ENCODE measurements at regions not wholly inside any gene's neighbourhood (a gene's known extent, or its start where the extent isn't known, plus 50 kb on each side); places are given as distances from the start of the nearest gene placed in this dataset.

DNA sequence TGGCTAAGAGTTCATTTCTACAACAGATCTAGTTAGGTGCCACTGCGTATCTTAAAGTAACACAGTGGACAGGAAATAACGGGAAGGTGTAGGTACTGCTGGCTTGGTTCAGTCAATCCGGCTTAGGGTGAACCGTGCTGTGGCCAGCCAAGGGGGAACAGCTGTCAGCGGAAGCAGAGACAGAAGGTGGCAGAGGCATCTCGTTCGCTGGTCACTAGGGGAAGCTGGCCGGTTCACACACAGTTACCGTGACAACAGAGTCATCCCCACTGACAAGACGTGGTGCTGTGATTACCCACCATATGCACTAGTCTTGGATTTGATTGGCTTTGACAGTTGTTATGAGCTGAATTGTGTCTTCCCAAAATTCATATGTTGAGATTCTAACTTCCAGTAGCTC is 58.8 kb upstream of the HDAC4 start:
- DNase-seq, result no peak

DNA sequence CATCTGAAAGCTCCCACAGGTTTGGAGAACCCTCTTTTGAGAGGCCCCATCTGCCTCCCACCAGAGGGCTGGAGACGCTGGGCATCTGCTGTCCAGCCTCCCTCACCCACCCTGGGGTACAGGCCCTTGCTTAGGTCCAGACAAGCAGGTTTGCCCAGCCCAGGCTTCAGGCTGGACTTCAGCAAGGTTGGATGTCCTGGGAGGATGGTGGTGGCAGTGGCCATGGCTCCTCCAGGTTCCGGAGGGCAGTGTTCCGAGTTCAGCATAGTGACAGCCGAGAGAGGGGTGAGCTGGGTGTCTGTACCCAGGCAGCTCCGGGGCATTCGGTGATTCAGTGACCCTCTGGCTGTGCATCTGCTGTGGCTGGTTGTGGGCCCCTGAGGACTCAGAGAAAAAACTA is 58.2 kb upstream of the HDAC4 start:
- no peak for DNase-seq

DNA sequence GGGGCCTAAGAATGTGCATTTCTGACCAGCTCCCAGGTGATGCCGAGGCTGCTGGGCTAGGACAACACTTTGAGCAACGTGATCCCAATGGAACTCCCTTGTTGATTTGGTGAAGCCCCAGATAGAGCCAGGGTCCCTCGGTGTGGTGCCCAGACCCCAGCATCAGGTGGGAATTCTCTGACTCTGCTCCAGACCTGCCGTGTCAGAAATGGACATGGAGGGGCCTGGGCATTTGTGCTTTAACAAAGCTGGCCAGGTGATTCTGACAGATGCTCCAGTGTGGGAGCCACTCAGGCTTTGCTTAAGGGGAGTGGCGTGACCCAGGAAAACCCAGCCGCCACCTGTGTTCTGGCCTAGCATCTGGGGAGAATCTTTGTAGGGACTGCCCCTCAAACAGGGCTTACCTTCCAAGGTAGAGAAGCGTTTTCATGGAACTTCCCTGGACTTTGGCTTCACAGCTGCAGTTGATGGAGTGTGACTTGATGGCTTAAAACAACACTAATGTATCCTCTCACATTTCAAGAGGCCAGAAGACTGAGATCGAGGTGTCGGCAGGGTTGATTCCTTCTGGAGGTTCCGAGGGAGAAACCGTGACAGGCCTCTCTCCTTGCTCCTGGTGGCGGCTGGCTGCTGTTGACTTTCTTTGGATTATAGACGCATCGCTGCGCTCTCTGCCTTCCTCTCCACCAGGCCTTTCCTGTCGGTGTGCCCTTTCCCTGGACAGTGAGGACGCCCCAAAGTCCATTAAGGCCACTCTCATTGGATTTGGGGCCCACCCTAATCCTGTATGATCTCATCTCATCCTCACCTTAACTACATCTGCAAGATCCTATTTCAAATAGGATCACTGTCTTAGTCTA is 57.0 kb upstream of the HDAC4 start:
- no peak for DNase-seq

DNA sequence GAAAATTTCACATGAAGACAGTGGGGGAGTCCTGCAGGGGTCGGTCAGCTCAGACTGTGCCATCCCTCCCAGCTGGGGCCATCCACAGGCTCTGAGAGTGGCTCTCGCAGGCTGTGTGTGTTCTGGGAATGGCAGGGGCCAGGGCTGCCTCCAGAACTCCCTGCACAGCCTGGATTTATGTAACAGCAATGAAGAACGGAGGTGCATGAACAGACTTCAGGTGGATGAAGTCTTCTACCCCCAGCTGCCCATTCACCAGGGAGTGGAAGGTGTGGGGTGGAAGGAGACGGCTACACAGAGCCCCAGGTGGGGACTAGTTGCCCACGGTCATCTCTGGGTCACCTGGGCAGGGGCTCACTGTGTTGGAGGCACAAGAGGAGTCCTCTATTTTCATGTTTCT is 56.1 kb upstream of the HDAC4 start:
- no peak for DNase-seq

DNA sequence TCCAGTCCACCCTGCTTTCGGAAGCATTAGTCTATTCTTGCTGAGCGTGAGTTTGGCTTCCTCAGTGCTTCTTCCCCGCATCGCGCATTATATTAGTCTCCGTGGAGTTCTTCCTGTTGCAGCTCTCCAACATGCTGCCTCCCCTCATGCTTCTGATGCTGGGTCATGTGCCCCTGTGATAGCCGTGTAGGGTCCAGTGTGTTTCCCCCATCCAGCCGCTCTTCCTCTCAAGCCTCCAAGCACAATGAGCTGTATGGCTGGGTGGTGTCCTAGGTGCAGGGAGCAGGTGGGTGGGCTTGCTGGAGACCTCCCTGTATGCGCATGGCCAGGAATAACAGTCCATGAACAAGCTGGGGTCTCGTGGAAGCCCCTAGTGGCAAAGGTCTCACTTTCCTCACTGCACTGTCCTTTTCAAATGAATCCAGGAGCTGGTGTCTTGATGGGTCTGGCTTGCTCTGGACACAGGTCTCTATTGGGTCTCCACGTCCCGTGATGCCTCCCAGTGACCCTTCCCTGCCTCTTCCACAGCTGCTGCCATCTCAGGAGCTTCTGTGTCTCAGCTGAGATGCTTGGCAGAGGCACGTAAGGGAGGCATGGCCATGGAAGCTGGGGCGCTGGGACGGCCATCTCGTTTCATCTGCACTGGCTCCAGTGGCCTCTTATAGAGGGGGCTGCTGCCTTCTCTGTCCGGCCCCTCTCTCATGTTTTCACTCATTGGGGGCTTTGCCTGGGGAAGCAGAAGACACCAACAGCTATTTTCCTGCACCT is 54.8 kb upstream of the HDAC4 start:
- DNase-seq, result no peak

DNA sequence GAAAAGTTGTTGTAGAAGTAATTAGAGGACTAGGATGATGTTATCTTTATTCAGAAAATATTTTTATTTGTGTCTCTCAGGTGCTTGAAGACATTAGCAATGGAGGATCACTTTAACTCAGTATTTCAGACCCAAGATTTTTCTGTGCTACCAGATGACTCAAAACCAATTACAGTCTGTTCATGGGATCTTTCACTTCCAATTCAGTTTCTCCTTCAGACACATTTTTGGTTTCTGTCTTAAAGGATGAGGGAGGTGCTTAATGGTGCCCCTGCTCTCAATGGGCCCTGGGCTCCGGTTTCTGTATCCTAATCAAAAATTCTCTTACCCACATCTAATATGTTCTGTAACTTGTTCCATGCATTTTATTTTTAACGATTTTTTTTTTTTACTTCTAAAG is 53.7 kb upstream of the HDAC4 start:
- DNase-seq, result no peak

All from Kasumi-1 (cell line).